NB4 (cell line): ENCODE measurements at regions not wholly inside any gene's neighbourhood (a gene's known extent, or its start where the extent isn't known, plus 50 kb on each side); places are given as distances from the start of the nearest gene placed in this dataset.

Experiments used
- DNase-seq: peaks from one replicate; pipeline ENCODE4 v3.0.0; 2010; ENCODE audit warnings: low read depth
- H3K4me3 ChIP-seq: one replicate; pipeline ENCODE4 v1.5.1; 2011; ENCODE audit warnings: mild to moderate bottlenecking, low read depth, low read length, moderate library complexity
- MYC ChIP-seq: IDR thresholded peaks from 2 replicates; pipeline ENCODE4 v1.6.1; 2011; ENCODE audit warnings: low read depth, low read length
- POLR2A ChIP-seq: IDR thresholded peaks from 2 replicates; pipeline ENCODE4 v1.6.1; 2011; ENCODE audit warnings: mild to moderate bottlenecking; ENCODE audit not compliant: insufficient read length; ENCODE audit errors: extremely low read depth
- TF ChIP-seq, protein P1 (sequence below): IDR thresholded peaks from one replicate; pipeline ENCODE4 v1.5.1; 2012; ENCODE audit warnings: low read depth, low read length
- TF ChIP-seq, protein P2 (sequence below): IDR thresholded peaks from 2 replicates; pipeline ENCODE4 v1.6.1; 2011; ENCODE audit warnings: low read depth, low read length

DNA sequence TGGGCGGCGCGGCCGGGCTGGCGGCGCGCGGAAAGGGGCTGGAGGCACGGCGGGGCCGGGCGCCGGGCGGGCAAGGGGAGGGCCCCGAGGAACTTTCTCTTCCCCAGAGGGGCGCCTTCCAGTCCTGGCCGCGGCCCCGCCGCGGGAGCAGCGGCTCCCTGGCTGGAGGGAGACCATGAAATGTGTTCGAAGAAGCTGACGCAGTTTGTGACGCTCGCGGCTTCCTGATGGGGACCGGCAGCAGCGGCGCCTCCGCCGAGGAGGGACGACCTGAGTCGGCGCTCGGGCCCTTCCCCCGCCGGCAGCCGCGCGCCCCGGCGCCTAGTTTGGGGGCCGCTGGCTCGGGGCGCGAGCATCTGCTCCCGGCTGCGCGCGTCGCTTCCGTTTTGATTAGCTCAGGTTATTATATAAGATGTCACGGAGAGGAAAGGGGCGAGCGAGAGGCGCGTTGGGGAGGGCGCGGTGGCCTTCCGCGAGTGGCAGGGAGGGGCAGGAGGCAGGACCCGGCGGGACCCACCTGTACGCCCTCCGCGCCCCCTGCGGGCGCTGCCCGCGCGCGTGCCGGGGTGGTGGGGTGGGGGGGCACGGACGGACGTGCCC is 57.1 kb upstream of the PCGF5 start:
- DNase-seq = peak; percentile 69
- H3K4me3 ChIP-seq = peak overlapping the region; percentile 49
- TF ChIP-seq, protein P1, sequence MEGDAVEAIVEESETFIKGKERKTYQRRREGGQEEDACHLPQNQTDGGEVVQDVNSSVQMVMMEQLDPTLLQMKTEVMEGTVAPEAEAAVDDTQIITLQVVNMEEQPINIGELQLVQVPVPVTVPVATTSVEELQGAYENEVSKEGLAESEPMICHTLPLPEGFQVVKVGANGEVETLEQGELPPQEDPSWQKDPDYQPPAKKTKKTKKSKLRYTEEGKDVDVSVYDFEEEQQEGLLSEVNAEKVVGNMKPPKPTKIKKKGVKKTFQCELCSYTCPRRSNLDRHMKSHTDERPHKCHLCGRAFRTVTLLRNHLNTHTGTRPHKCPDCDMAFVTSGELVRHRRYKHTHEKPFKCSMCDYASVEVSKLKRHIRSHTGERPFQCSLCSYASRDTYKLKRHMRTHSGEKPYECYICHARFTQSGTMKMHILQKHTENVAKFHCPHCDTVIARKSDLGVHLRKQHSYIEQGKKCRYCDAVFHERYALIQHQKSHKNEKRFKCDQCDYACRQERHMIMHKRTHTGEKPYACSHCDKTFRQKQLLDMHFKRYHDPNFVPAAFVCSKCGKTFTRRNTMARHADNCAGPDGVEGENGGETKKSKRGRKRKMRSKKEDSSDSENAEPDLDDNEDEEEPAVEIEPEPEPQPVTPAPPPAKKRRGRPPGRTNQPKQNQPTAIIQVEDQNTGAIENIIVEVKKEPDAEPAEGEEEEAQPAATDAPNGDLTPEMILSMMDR = no peak
- TF ChIP-seq POLR2A (no peak), MYC (no peak)
- TF ChIP-seq, protein P2, sequence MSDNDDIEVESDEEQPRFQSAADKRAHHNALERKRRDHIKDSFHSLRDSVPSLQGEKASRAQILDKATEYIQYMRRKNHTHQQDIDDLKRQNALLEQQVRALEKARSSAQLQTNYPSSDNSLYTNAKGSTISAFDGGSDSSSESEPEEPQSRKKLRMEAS = no peak

DNA sequence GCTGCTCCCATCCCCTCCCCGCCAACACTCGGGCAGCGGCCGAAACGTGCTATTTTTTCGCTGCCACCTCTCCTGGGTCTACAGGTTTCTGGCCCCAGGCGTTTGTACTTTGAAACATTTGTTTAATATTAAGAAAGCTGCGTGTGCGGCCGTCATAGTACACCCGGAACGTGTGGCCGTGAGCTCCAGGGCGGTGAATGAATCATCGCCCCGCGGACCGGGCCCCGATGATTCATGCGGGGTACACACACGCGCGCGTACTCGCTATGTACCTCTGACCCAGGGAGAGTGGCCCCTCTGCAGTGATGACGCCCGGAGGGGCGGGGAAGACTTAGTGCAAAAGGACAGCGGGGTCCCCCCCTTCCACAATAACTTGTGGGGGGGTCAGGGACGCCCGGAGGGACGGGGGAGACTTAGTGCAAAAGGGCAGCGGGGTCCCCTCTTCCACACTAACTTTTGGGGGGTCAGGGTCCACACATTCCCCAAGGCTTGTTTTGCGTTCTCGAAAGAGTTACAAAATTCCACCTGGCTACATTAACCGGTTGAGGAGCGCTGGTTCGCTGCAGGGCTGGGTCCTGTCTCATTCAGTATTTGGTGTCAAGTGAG is 56.5 kb upstream of the PCGF5 start:
- DNase-seq = peak; percentile 59
- H3K4me3 ChIP-seq = no peak overlapping the region
- TF ChIP-seq, protein P2 = no peak
- TF ChIP-seq POLR2A (no peak), MYC (no peak)
- TF ChIP-seq, protein P1 = no peak

DNA sequence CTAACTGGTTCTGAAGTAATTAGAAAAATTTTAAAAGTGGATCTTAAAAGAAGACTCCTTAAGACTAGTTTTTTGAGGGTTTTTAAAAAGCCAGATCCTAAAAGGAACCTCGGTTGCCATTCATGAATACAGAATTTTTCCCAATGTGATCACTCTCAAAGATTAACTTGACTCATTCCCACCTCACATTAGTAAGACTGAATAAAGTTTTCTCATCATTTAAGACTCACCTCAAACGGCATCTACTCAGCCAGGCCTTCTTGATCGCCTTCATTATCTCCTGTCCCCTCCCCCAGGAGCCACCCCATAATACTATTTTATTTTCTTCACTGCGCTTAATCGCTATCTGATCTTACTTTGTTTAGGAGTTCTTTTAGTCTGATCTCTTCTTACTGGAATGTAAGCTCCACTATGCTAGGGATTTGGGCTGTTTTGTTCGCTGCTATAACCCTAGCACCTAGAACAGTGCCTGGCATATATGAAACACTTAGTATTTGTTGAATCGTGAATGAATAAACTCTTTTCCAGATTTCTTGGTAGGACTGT is 55.9 kb upstream of the PCGF5 start:
- TF ChIP-seq MYC = no peak
- TF ChIP-seq, protein P1 = no peak
- no peak for TF ChIP-seq POLR2A
- TF ChIP-seq, protein P2 = no peak
- no peak for DNase-seq
- no peak overlapping the region for H3K4me3 ChIP-seq

DNA sequence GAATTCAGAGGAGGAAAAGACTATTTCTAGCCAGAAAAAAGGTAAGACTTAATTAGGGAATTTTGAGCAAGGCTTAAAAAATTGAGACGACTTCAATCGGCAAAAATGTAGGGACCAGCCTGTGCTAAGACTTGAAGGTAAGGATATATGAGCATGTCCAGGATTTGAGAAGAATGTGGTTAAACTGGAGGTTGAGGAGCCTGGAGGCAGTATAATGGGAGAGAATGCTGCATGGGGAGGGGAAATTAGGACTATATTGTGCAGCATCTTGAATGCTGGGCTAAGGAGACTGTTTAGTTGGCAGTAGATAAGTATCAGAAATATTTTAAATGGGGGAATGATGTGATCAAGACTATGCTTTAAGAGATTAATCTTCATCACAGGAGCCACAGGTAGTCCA is 53.1 kb upstream of the PCGF5 start:
- no peak for DNase-seq
- TF ChIP-seq MYC (no peak), POLR2A (no peak)
- TF ChIP-seq, protein P1 = no peak
- H3K4me3 ChIP-seq = no peak overlapping the region

DNA sequence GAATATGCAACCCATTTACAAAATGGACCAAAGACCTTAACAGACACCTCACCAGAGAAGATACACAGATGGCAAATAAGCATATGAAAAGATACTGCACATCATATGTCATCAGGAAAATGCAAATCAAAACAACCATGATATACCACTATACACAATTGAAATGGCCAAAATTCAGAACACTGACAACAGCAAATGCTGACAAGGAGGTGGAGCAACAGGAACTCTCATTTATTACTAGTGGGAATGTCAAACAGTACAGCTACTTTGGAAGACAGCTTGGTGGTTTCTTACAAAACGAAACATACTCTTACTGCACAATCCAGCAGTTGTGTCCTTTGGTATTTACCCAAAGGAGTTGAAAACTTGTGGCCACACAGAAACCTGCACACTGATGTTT is 50.0 kb upstream of the PCGF5 start:
- TF ChIP-seq, protein P1 = no peak
- no peak for TF ChIP-seq MYC
- TF ChIP-seq POLR2A = no peak
- DNase-seq = no peak
- no peak overlapping the region for H3K4me3 ChIP-seq
